ENCODE measurements at regions not wholly inside any gene's neighbourhood (a gene's known extent, or its start where the extent isn't known, plus 50 kb on each side); places are given as distances from the start of the nearest gene placed in this dataset.
"Not testable (repeated sequence)": the region's sequence is repeated elsewhere in the genome, so short reads cannot be mapped to it uniquely, and the experiment has no call there.

- not testable (repeated sequence) for TF ChIP-seq CTCF, POLR2A (IDR thresholded peaks at IDR 0.05)
Observed at GRCh38 chrX:65967159-65967558, 72.7 kb downstream of the VSIG4 start.

All from adrenal gland (tissue), 5 donors.